GM20431 (cell line): ENCODE measurements at regions not wholly inside any gene's neighbourhood (a gene's known extent, or its start where the extent isn't known, plus 50 kb on each side); places are given as distances from the start of the nearest gene placed in this dataset.

Experiments
- in situ Hi-C: fragments of 300-500 bp; cut with MseI, MboI; formaldehyde crosslinking; loops from one replicate; pipeline ENCODE4 v1.15.0; 2020; ENCODE audit warnings: low sequenced_read_pairs; ENCODE audit not compliant: unreplicated experiment

GRCh38 chr6:40973304-40973703 is 65.7 kb downstream of the UNC5CL start:
- in situ Hi-C loops: no loop called here

GRCh38 chr6:40972814-40973213 is 66.2 kb downstream of the UNC5CL start:
- in situ Hi-C loops: no loop called here

- in situ Hi-C loops: no loop called here
These were observed 66.8 kb downstream of the UNC5CL start for GRCh38 chr6:40972190-40972589.

GRCh38 chr6:40968620-40969164 is 70.3 kb downstream of the UNC5CL start:
- in situ Hi-C loops: no loop called here

GRCh38 chr6:40966860-40967259 is 72.2 kb downstream of the UNC5CL start:
- in situ Hi-C loops: no loop called here

GRCh38 chr6:40965046-40965445 is 74.0 kb downstream of the UNC5CL start:
- in situ Hi-C loops: no loop called here

GRCh38 chr6:40963019-40963418 is 76.0 kb downstream of the UNC5CL start:
- in situ Hi-C loops: no loop called here

- in situ Hi-C loops: no loop called here
These were observed 76.8 kb downstream of the UNC5CL start for GRCh38 chr6:40962241-40962640.

- in situ Hi-C loops: no loop called here
These were observed 77.2 kb downstream of the UNC5CL start for GRCh38 chr6:40961831-40962230.

GRCh38 chr6:40960742-40961430 is 78.1 kb downstream of the UNC5CL start:
- in situ Hi-C loops: no loop called here

- in situ Hi-C loops: no loop called here
These were observed 79.2 kb downstream of the UNC5CL start for GRCh38 chr6:40959781-40960327.

- in situ Hi-C loops: no loop called here
These were observed 80.3 kb downstream of the UNC5CL start for GRCh38 chr6:40958738-40959137.

- in situ Hi-C loops: no loop called here
These were observed 81.2 kb downstream of the UNC5CL start for GRCh38 chr6:40957616-40958492.

GRCh38 chr6:40956936-40957335 is 82.1 kb downstream of the UNC5CL start:
- in situ Hi-C loops: no loop called here

GRCh38 chr6:40955178-40955545 is 83.9 kb downstream of the UNC5CL start:
- in situ Hi-C loops: no loop called here

GRCh38 chr6:40954446-40955177 is 84.4 kb downstream of the UNC5CL start:
- in situ Hi-C loops: no loop called here

GRCh38 chr6:40953486-40953885 is 85.5 kb downstream of the UNC5CL start:
- in situ Hi-C loops: no loop called here

GRCh38 chr6:40950986-40951698 is 87.9 kb downstream of the UNC5CL start:
- in situ Hi-C loops: no loop called here

GRCh38 chr6:40948570-40948969 is 90.5 kb downstream of the UNC5CL start:
- in situ Hi-C loops: no loop called here
